GM19035 (cell line): ENCODE measurements at regions not wholly inside any gene's neighbourhood (a gene's known extent, or its start where the extent isn't known, plus 50 kb on each side); places are given as distances from the start of the nearest gene placed in this dataset.
"Not testable (repeated sequence)": the region's sequence is repeated elsewhere in the genome, so short reads cannot be mapped to it uniquely, and the experiment has no call there.

Source experiments
- ATAC-seq: cut with Tn5 transposase; IDR thresholded peaks from one replicate; pipeline ENCODE4 v1.9.1; 2021; ENCODE audit not compliant: unreplicated experiment

- ATAC-seq, result no peak
Observed at GRCh38 chr5:135161221-135161620, 127.2 kb upstream of the PITX1 start.

- no peak for ATAC-seq
Observed at GRCh38 chr5:135160036-135160675, 126.1 kb upstream of the PITX1 start.

DNA sequence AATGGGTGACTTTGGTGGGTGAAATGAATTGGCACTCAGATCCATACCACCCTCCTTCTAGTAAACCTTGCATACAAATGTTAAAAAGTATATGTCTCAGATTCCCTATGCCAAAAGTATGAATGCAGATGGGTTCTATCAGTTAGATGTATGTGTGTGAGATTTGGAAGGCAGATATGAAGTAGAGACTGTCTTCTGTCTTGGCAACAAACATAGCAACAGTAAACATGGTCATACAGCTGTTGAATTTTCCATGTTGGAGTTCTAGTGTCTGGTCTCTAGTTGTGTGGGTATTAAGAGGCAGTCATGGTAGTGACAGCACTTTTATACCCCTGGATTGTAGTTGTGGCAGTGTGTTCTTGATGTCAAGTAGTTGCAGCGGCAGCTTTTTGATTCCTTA lies 125.6 kb upstream of the PITX1 start:
- ATAC-seq, result no peak

DNA sequence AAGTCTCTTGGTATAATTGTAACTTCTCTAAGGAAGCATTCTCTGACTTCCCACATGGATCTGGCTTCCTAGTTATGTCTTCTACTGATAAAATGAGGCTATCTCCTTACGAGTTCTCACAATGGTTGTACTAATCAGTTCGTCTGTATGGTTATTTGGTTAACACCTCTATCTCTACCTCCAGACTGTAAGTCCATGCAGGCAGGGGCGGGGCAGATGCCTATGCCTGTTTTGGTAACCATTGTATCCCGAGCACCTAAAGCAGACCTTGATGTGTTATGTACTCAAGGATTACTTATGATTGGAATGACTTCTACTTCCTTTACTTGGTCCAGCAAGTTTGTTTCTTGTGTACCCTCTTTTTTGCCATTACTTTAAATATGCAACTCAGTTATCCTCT lies 125.0 kb upstream of the PITX1 start:
- no peak for ATAC-seq

DNA sequence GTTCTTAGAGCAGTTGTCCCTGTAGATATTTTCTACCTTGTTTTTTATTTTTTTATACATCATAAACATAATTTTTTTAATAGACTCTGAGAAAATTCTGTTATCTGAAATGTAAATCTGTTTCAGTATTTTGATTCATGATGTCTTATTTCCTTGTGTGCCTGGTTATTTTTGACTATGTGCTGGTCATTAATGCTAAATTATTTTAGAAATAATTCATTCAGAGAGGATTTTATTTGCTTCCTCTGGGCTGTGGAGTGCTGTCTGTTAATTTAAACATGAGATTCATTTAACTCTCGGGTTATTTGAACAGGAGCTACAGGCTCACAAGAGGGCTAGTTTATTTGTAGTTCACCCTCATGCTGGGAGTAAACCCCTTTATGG lies 124.3 kb upstream of the PITX1 start:
- no peak for ATAC-seq

DNA sequence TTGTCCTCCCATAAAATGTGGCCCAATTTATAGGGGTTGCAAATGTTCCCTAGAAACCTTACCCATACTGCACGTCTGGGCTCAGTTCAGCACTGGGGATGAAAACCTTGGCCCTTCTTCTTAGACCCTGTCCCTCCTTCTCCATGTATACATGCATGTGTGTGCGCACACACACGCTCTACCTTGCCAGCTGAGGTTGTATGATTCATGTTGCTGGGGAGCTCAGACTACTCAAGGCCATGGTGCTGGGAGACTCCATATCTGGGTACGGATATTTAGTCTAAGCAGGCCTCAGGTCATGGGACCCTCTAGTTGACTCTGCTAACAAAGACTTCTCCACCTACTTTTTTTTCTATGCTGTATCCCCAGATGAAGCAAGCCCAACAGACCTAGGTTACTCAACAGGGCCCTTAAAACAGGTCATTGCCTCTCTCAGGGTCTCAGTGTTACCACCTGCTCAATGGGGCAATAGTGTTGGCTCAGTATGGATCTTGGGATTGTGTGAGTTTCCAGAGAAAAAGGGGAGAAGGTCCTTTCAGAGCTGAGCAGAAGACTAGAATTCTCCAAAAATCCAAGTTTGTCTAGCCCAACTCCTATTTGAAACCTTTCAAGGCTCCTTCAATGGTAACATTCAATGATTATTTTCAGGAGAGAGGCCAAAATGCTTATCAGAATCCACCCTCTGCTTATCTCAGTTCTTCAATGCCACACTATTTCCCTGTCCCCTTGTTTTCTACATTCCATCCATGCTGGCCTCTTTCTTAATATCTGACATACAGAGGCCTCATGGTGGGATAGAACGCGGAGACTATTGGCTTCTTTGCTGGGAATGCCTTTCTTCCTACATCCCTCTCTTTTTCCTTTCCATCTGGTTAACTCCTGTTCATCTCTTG lies 123.6 kb upstream of the PITX1 start:
- no peak for ATAC-seq

DNA sequence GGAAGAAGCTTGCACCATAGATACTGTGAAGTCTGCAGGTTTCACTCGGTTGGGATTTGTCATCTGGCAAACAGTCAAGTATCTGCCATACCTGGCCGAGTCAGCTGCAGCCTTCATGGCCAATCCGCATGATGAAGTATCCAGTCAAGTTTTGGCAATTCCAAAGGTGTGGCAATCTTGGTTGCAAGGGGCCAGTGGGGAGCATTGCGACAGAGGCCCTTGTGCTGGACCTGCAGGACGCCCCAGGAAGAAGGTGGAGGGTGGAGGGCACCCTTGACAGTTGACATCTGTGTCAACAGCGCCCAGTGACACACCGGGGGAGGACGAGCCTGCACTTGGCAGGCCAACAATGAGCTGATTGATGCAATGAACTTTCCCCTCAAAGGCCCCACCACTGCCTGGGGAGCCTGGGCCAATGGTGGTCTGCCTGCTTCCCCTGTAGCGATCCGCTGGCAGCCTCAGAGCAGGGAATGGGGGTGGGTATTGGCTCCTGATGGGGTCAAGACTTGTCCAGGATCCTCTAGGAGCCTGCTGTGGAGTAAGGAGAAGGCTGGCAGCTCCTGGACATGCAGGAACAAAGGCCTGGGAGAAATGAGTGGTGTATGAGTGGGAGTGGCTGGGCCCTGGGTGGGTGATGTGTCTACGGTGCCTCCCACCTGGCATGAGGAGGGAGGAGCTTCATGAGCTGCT lies 122.8 kb upstream of the PITX1 start:
- no peak for ATAC-seq

DNA sequence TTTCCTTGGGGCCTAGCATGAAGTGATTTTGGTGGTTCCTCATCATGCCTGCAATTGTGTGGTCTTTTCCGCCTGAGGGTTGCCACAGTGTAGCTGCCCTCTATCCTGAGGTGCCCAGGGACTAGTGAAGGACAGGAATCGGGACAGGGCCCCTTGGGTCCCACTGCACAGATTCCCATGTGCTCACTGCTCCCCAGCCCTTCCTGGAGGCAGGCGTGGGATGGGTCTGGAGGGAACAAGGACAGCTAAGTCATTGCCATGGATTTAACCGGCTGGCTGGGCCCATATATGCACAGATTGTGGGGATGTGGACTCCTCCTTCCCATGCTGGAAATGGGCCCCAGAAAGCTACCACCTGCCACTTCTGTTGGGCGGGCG lies 122.3 kb upstream of the PITX1 start:
- ATAC-seq, result no peak

DNA sequence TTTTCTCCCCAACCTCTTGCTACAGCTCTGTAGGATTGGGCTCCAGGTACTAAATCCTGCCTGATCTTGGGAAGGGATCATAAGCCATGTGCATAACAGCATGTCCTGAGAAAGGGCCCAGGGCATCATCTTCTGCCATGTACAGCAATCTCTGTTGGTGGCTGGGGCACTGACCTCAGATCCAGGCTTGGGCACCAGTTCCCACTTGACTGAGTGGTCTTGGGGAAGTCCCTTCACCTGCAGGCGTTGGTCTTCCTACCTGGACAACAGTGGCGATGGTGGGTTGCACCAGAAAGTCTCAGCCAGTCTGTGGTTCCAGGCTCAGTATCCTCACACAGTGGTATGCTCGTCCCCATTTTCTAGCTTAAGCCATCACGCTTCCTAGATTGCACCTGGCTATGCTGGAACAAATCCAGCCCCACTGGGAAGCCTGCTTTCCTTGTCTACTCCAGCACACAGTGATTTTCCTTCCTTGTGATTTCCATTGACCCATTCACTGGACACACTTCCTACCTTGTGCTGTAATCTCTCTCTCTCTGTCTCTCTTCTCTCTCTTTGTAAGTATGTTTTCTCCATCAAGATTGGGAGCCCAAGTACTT lies 121.7 kb upstream of the PITX1 start:
- no peak for ATAC-seq

GRCh38 chr5:135154961-135155360 lies 120.9 kb upstream of the PITX1 start:
- ATAC-seq, result no peak

DNA sequence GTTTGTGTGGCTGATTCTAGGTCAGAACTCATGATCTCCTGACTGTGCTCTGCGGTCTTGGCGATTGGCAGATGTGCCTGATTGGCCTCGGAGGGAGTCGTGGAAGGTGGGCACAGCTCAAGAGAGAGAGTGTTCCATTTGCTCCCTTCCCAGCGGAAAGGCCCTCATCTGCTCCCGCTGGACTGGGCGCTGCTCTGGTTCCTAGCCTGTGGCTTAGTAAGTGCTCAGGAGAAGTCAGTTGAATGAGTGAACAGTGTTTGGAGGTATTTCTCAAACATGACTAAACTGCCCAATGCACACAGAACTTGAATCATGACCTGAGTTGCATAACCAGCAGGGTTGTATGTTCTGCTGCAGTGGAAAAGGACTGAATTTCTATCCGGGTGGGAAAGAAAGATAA lies 120.2 kb upstream of the PITX1 start:
- ATAC-seq, result no peak

DNA sequence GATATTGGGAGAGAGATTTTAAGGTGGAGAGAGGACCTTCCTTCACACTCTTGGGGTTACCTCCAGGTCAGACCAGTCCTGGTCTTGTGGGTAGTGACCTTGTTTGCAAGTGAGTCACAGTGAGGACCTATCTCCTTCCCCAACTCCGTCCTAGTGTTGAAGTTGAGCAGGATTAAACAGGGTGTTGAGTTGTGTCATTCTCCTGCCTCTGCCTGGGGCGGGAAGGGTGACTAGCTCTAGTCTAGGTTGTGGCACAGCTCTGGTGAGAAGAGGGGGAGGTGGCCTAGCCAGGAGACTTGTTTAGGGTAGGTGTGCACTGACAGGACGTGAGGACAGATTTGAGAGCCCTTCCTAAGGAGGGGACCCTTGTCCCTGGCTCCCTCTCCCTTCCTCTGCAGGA lies 119.6 kb upstream of the PITX1 start:
- no peak for ATAC-seq

DNA sequence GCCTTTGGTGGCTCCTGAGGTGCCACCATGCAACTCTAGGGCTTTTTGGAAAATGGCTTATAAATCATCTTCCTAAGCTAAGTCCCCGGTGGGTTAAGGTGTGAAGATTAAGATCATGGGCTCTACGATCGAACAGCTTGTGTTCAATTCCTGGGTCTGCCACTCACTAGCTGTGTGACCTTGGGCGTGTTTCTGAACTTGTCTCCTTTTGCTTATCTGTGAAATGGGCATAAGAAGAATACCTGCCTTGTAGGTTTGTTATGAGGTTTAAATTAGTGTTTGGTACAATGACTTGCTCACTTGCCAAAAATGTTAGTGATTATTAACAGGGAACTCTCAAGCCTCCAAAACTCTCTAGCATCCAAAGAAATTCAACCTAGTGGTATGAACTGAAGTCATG lies 119.2 kb upstream of the PITX1 start:
- no peak for ATAC-seq

DNA sequence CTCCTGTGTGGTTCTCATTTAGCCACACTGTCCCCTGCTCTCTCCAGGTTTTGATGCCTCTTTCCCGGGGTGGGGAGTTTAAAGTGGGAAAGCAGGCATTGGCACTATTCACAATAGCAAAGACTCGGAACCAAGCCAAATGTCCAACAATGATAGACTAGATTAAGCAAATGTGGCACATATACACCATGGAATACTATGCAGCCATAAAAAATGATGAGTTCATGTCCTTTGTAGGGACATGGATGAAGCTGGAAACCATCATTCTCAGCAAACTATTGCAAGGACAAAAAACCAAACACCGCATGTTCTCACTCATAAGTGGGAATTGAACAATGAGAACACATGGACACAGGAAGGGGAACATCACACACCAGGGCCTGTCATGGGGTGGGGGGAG lies 117.6 kb upstream of the PITX1 start:
- not testable (repeated sequence) for ATAC-seq

GRCh38 chr5:135151256-135151655 lies 117.2 kb upstream of the PITX1 start:
- ATAC-seq, result no peak

DNA sequence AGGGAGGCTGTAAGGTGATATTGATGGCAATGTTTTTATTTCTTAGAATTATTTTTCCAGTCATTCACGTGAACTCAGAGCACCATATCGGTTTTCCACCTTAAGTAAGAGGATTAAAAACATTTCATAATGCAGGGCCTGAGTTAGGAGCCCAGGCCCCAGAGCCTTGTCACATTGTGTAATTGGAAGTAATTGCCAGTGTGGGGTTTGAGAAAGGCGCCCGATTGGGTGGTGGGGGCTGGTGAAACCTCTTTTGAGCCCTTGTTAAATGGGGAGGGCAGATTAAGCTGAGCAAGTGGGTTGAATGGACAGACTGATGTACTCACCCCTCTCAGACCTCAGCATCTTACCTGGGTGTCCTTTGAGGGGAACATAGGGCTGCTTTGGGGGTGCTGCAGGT lies 116.7 kb upstream of the PITX1 start:
- ATAC-seq, result no peak

- no peak for ATAC-seq
Observed at GRCh38 chr5:135149956-135150723, 116.1 kb upstream of the PITX1 start.

- no peak for ATAC-seq
Observed at GRCh38 chr5:135149229-135149955, 115.4 kb upstream of the PITX1 start.

DNA sequence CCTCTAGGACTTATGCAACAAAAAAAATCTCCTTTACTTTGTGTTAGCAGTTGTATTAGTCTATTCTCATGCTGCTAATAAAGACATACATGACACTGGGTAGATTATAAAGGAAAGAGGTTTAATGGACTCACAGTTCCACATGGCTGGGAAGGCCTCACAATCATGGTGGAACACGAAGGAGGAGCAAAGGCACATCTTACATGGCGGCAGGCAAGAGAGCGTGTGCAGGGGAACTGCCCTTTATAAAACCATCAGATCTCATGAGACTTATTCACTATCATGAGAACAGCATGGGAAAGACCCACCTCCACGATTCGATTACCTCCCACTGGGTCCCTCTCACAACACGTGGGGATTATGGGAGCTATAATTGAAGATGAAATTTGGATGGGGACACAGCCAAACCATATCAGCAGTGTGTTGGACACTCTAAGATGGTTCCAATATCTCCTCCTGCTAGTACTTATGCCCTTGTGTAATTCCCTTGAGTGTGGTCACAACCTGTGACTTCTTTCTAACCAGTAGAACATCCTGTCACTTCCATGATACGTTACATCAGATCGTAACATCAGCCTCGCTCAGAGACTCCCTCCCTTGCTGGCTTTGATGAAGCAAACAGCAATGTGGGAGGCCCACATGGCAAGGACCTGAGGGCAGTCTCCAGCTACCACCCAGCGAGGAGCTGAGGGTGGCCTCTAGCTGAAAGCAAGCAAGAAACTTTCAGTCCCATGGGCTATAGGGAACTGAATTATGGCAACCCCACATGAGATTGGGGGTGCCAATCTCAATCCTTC lies 113.5 kb upstream of the PITX1 start:
- no peak for ATAC-seq
